ENCODE measurements at regions not wholly inside any gene's neighbourhood (a gene's known extent, or its start where the extent isn't known, plus 50 kb on each side); places are given as distances from the start of the nearest gene placed in this dataset.

DNA sequence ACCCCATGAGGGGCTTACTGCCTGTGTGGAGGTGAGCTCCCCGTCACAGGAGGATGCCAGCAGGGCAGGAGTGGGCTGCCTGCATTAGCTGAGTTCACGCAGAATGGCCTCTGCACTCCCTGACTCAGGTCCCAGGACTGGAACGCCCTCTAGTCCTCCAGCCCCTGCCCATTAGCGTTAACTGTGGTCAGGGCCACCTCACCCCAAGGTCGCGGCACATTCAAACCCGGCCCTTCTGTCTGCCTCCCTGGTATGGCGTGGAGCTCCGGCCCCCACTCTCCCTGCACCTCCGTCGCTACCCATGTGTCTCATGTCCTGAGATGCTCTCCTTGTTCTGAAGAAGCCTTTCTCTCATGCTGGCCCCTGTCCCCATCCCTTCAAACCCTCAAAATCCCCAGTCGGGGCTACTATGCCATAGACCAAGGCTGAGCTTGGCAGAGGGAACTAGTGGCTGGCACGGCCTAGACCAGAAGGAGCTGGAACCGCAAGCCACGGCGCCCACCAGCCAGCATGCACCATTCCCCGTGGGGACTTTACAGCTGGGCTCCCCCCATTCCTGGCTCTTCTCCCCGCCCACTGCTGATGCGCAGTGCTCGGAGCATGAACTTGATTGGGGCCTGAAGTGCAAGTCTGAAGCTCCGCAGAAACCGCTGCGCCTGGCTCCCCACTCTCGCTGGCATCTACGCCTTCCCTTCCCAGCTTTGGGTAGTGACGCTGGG lies 79.5 kb upstream of the RTL6 start:
- DNase-seq, result no peak
- ATAC-seq, result no peak
- Mint-ChIP-seq H3K9me3 (ENCODE audit: insufficient read depth) (no peaks in the 10 kb centered on the region), H3K36me3 (ENCODE audit: low read depth) (no peaks in the 10 kb centered on the region), H3K4me3 (no peak overlapping the region), H3K4me1 (ENCODE audit: low read depth) (no peaks in the 10 kb centered on the region), H3K27ac (no peak overlapping the region), H3K27me3 (ENCODE audit: low read depth) (peaks cover 15% of the 10 kb centered on the region)
- POLR2A ChIA-PET, result interaction anchor here (0.6 kb wide), 2 partner anchors 37 to 324 kb away, joined by 3 to 6 read pairs; no protein-coding TSS in a partner anchor
- CTCF ChIA-PET, result no interaction called here

DNA sequence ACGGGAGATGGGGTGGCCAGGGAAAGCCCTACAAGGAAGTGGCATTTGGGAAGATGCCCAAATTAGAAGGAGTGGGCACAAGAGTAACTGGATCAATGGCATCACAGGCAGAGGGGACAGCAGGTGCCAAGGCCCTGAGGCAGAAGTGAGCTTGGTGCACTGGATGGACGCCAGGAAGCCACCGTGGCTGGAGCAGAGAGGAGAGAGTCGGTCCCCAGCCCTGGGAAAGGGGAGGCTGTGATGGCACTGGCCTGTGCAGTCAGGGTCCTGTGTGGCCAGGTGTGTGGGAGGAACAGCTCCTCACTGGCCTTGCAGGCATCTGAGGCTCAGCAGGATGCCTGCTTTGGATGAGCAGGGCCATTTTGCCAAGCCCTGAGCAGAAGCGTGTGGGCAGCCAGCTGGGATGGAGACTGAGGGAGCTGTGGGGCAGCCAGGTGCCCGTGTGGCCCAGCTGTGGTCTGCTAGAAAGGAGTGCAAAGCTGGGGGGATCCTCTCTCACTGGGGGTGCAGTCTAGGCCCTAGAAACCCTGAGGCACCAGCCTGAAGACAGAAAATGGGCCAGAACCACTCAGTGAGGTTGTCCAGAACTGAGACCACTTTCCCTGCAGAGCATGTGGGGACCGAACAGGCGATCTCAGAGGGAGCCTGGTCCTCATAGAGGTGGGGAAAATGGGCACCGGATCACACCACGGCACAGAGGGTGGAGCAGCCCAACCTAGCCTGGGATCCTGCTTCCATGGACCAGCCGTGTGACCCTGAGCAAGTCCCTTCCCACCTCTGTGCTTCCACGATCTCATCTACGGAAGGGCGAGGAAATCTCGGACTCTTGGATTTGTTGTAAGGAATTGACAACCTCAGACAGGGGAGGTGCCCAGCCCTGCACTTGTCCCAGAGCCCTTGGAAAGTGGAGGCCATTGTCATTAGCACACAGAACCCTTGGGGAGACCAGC lies 78.6 kb upstream of the RTL6 start:
- no peaks in the 10 kb centered on the region for H3K4me1 Mint-ChIP-seq (ENCODE audit: low read depth)
- H3K36me3 Mint-ChIP-seq (ENCODE audit: low read depth), result no peaks in the 10 kb centered on the region
- no peak for DNase-seq
- POLR2A ChIA-PET, result no interaction called here
- no peak for ATAC-seq
- H3K4me3 Mint-ChIP-seq, result no peak overlapping the region
- peaks cover 16% of the 10 kb centered on the region for H3K27me3 Mint-ChIP-seq (ENCODE audit: low read depth)
- CTCF ChIA-PET, result no interaction called here
- H3K27ac Mint-ChIP-seq, result no peak overlapping the region
- H3K9me3 Mint-ChIP-seq (ENCODE audit: insufficient read depth), result no peaks in the 10 kb centered on the region

DNA sequence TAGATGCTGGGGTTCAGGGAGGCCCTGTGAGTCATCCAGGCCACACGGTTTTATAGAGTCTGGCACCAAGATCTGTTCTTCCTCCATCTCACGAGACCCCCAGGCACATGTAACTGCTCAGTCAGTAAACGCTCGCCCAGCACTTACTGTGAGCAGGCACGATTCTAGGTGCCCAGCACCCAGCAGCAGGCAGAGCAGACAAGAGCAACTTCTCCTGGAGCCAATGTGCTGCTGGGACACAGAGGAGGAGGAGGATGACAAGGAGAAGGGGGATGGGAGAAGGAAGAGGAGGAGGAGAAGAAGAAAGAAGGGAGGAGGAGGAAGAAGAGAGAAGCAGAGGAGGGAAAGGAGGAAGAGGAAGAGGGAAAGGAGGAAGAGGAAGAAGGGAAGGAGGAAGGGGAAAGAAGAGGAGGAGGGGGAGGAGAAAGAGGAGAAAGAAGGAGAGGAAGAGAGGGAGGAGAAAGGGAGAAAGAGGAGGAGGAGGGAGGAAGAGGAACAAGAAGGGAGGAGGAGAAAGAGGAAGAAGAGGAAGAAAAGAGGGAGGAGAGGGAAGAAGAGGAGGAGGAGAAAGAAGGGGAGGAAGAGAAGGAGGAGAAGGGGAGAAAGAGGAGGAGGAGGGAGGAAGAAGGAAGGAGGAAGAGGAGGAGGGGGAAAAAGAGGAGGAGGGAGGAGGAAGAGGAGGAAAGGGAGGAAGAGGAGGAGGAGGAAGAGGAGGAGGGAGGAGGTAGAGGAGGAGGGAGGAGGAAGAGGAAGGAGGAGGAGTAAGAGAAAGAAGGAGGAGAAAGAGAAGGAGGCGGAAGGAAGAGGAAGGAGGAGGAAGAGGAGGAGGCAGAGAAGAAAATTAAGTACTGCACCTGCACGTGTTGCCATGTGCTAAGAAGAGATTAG lies 77.6 kb upstream of the RTL6 start:
- H3K36me3 Mint-ChIP-seq (ENCODE audit: low read depth), result no peaks in the 10 kb centered on the region
- peaks cover 18% of the 10 kb centered on the region for H3K27me3 Mint-ChIP-seq (ENCODE audit: low read depth)
- ATAC-seq (no peak), DNase-seq (no peak)
- H3K4me3 Mint-ChIP-seq, result no peak overlapping the region
- H3K27ac Mint-ChIP-seq, result no peak overlapping the region
- ChIA-PET CTCF (no interaction called here), POLR2A (no interaction called here)
- H3K9me3 Mint-ChIP-seq (ENCODE audit: insufficient read depth), result no peaks in the 10 kb centered on the region
- H3K4me1 Mint-ChIP-seq (ENCODE audit: low read depth), result no peaks in the 10 kb centered on the region

DNA sequence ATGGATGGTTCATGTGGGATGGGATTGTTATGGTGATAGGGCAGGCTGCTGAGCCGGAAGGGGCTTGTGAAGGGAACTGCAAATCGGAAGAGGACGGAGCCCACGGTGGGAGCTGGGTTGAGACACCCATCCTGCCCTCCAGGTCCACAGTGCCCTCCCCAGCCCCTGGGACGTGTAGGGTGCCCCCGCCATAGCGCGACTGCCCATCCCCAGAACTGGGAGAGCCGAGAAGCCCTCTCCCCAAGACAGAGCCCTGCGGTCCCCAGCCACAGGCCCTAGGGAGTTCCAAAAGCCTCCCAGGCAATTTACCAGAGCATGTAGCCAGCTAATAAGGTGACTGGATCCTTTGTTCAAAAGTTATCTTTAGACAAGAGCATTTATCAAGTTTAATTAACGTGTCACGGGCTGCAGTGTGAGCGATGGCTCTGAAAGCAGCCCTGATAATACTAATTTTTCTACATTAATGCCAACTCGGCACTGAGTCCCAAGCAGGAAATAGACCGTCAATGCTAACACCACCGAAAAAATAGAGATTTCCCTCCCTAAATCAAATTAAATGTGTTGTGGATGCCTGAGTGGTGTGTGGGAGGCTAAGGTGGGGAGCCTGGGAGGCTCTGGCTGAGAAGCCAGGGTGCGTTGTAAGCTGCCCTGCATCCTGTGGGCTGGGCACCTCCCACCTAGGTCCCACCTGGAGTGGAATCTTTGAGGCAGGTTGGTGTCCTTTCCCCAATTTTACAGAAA lies 76.8 kb upstream of the RTL6 start:
- CTCF ChIA-PET, result no interaction called here
- DNase-seq, result no peak
- POLR2A ChIA-PET, result no interaction called here
- Mint-ChIP-seq H3K9me3 (ENCODE audit: insufficient read depth) (no peaks in the 10 kb centered on the region), H3K27me3 (ENCODE audit: low read depth) (peaks cover 16% of the 10 kb centered on the region), H3K4me1 (ENCODE audit: low read depth) (no peaks in the 10 kb centered on the region), H3K4me3 (no peak overlapping the region), H3K36me3 (ENCODE audit: low read depth) (no peaks in the 10 kb centered on the region), H3K27ac (no peak overlapping the region)
- no peak for ATAC-seq

DNA sequence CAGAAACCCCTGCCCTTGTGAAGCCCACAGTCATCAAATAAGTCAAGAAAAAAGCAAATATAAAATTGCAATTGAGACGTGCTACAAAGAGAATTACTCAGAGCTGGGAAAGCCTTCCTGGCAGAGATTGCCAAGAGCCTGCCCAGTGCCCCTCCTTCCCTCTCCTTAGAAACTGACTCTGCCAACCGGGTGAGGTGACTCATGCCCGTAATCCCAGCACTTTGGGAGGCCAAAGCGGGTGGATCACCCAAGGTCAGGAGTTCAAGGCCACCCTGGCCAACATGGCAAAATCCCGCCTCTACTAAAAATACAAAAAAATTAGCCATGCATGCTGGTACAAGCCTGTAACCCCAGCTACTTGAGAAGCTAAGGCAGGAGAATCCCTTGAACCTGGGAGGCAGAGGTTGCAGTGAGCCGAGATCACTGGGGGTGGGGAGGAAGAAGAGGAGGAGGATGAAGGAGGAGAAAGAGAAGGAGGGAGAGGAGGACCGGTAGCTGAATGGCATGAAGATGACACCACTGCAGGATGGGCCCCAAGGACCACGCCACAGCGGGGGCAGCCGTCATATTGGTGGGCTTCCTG lies 76.1 kb upstream of the RTL6 start:
- ChIA-PET POLR2A (no interaction called here), CTCF (no interaction called here)
- H3K9me3 Mint-ChIP-seq (ENCODE audit: insufficient read depth), result no peaks in the 10 kb centered on the region
- no peaks in the 10 kb centered on the region for H3K4me1 Mint-ChIP-seq (ENCODE audit: low read depth)
- ATAC-seq (no peak), DNase-seq (no peak)
- no peak overlapping the region for H3K4me3 Mint-ChIP-seq
- H3K27ac Mint-ChIP-seq, result no peak overlapping the region
- H3K27me3 Mint-ChIP-seq (ENCODE audit: low read depth), result peaks cover 16% of the 10 kb centered on the region
- H3K36me3 Mint-ChIP-seq (ENCODE audit: low read depth), result no peaks in the 10 kb centered on the region

DNA sequence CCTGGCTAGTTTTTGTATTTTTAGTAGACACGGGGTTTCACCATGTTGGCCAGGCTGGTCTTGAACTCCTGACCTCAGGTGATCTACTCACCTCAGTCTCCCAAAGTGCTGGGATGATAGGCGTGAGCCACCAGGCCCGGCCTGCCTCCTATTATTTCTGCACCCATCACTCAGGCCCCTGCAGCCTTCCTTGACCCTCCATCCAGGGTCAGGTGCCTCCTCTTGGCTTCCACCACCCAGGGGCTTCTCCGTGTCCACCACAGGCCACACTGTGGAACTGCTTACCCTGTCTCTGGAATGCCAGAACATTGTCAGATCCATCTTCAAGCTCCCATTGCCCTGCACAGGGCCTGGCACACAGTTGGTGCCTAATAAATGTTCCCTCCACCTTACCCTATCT lies 75.4 kb upstream of the RTL6 start:
- ATAC-seq (no peak), DNase-seq (no peak)
- Mint-ChIP-seq H3K27ac (no peak overlapping the region), H3K36me3 (ENCODE audit: low read depth) (no peaks in the 10 kb centered on the region), H3K27me3 (ENCODE audit: low read depth) (peaks cover 16% of the 10 kb centered on the region), H3K4me1 (ENCODE audit: low read depth) (no peaks in the 10 kb centered on the region), H3K4me3 (no peak overlapping the region), H3K9me3 (ENCODE audit: insufficient read depth) (no peaks in the 10 kb centered on the region)
- CTCF ChIA-PET, result no interaction called here
- POLR2A ChIA-PET, result no interaction called here

DNA sequence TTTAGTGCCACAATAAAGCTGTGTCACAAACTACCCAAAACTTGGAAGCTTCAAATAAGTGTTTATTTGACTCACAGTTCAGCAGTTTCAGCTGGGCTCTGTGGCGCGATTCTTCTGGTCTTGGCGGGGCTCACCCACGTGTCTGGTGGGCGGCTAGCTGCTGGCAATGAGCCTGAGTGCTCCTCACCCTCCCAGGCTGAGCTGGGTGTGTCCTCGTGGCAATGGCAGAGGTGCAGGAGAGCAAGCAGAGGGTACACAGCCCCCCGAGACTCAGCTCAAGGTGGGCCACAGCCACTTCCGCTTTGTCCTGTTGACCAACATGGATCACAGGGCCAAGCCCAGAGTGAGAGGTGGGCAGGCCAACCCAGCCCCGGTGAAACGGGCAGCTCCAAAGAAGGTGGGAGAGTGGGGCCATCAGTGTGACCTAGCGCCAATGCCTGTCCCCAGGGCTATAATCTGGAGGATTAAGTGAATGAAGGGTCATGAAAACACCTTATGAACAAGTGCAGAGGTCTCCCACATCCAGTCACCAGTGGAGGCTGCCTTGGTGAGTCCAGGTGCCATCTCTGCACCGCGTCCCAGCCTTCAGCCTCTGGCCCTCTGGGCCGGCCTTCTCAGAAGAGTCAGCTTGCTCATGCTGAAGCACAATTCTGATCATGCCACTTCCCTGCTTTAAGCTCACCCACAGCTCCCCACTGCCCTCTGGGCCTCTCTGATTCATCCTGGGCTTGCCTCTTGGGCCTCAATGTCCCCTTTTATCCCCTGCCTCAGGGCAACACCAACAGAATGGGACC lies 74.6 kb upstream of the RTL6 start:
- Mint-ChIP-seq H3K27ac (no peak overlapping the region), H3K4me1 (ENCODE audit: low read depth) (no peaks in the 10 kb centered on the region), H3K36me3 (ENCODE audit: low read depth) (no peaks in the 10 kb centered on the region), H3K4me3 (no peak overlapping the region), H3K9me3 (ENCODE audit: insufficient read depth) (no peaks in the 10 kb centered on the region), H3K27me3 (ENCODE audit: low read depth) (peaks cover 18% of the 10 kb centered on the region)
- ChIA-PET POLR2A (no interaction called here), CTCF (interaction anchor here (1.0 to 1.7 kb wide), 2 partner anchors 113 to 580 kb away, joined by 3 to 4 read pairs; no protein-coding TSS in a partner anchor)
- no peak for ATAC-seq
- no peak for DNase-seq

DNA sequence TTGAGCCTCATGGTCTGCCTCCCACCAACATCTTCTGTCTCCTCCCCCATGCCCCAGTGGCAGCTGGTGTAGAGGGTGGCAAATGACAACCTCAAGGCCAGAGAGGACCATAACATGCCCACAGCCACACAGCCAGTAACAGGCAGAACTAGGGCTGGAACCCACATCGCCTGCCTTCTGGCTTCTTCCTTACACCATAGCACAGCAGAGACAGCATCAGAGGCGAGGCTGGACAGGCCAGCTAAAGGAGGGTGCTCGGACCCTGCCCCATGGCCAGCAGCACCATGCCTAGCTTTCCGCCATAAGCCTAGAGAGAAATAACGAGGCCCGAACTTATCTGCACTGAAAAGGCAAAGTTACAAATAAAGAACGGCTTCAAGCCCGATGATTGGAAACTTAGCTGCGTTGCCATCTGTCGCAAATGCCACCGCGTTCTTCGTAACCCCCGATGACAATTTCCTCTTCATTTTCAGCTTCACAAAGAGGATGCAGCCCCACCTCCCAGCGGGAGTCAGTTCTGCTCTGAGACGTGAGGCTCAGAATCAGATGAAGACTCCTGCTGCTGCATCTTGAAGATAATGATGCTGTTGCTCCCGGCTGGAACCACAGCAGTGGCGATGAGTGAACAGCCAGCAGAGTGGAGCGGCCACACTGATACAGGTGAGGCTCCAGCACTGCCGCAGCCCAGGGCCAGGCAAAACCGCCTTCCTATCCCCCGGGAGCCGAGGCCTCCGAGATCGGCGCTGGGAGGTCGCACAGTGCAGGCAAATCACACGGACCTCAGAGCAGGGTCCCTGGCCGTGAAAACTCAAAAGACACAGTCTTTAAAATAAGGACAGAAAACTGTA lies 73.8 kb upstream of the RTL6 start:
- no peak overlapping the region for H3K4me3 Mint-ChIP-seq
- H3K4me1 Mint-ChIP-seq (ENCODE audit: low read depth), result no peaks in the 10 kb centered on the region
- ATAC-seq, result no peak
- CTCF ChIA-PET, result interaction anchor here (1.0 to 1.7 kb wide), 3 partner anchors 113 to 579 kb away, joined by 3 to 4 read pairs (median 4); no protein-coding TSS in a partner anchor
- H3K27me3 Mint-ChIP-seq (ENCODE audit: low read depth), result peaks cover 16% of the 10 kb centered on the region
- H3K36me3 Mint-ChIP-seq (ENCODE audit: low read depth), result no peaks in the 10 kb centered on the region
- no peak for DNase-seq
- no peak overlapping the region for H3K27ac Mint-ChIP-seq
- no peaks in the 10 kb centered on the region for H3K9me3 Mint-ChIP-seq (ENCODE audit: insufficient read depth)
- POLR2A ChIA-PET, result no interaction called here

DNA sequence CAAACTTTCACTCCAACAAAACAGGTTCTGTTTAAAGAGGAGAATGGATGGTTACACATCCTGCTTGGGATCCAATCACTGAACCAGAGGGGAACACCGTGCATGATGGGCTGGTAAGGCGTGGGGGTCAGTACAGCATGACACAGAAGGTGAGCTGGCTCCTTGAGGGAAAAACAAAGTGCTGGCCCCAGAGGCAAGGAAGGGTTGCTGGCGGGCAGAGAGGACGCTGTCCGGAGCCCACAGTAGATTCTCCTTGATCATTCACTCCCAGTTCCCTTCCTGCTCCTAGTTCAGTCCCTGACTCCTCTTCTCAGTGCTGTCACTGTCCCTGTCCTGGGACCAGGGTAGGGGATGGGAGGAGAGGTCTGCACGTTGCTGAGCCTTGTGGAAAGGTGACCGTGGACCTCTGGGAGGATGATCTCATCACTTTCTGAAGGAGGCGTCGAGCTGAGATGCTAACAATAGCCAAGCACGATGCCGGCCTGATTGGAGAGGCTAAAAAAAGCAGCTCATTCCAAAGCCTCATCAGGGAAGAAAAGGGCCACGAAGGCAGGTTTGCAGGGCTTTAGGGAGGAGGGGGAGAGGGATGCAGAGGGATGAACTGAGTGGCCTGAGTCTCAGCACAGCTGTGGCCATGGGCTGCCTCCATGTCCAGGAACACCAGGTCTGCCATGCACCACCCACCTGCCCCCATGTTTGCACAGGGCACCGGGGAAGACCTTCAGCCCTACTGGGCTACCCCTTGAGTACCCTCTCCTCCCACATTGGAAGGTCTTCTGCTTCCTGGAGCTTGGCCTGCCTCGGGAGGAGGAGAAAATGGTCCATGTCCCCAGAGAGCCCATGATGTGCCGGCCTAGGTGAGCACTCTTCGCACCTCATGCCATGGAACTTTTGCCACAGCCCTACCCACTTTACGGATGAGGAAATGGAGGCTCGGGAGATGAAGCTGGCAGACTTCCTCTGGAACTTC lies 72.7 kb upstream of the RTL6 start:
- Mint-ChIP-seq H3K9me3 (ENCODE audit: insufficient read depth) (no peaks in the 10 kb centered on the region), H3K4me1 (ENCODE audit: low read depth) (no peaks in the 10 kb centered on the region), H3K36me3 (ENCODE audit: low read depth) (no peaks in the 10 kb centered on the region), H3K27ac (no peak overlapping the region), H3K27me3 (ENCODE audit: low read depth) (peaks cover 16% of the 10 kb centered on the region), H3K4me3 (no peak overlapping the region)
- no peak for ATAC-seq
- ChIA-PET POLR2A (no interaction called here), CTCF (interaction anchor here (1.7 kb wide), 2 partner anchors 114 to 577 kb away, joined by 4 read pairs; no protein-coding TSS in a partner anchor)
- DNase-seq, result no peak

Measured in activated CD8-positive, alpha-beta T cell treated with anti-CD3 and anti-CD28 coated beads, Interleukin-2, amount 10 ng/mL, durations not matched to agents 7 days and 5 days (primary cell).